Stimulated activated CD8-positive, alpha-beta memory T cell treated with anti-CD3 and anti-CD28 coated beads, Interleukin-15, amount 100 ng/mL, for 48 hours (primary cell): ENCODE measurements at regions not wholly inside any gene's neighbourhood (a gene's known extent, or its start where the extent isn't known, plus 50 kb on each side); places are given as distances from the start of the nearest gene placed in this dataset.
"Not testable (repeated sequence)": the region's sequence is repeated elsewhere in the genome, so short reads cannot be mapped to it uniquely, and the experiment has no call there.

ENCODE experiments used
- DNase-seq, 2 donors: peaks; one replicate each; pipeline ENCODE4 v3.0.0-alpha.2; 2020; ENCODE audit warnings: low read depth in 2 of 2

DNA sequence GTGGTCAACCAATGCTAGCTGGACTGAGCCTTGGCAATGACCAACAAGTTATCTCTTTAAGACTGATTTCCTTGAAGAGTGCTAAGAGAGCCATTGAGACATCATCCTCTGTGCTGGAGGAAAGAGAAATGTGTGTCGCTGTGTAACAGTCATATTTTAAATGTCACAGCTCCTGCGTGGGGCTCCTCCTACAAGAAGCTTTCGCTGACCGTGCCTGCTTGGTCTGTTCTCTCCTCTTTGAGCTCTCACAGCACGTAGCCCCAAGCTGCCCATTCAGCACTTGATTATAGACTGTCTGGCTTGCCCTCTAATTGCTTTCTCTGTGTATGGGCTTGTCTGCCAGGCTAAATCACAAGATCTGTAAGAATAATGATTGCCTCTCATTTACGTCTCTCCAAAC is 221.3 kb downstream of the FOXD2 start:
- DNase-seq = no peak

DNA sequence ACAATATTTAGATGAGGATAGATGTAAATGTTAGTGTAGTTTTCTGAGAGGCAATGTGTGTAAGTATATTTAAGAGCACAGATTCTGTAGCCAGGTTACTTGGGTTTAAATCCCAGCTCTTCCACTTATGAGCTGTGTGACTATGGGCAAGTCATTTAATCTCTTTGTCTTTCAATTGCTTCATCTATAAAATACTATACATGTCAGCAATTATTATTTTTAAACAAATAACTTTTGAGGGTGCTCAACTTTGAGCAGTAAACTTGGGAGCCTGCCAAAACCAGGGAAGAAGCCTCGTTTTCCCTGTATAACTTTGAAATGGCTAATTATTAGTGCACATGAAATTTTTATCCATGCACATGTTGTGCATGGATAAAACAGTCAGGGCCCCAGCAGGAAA is 222.8 kb downstream of the FOXD2 start:
- DNase-seq = no peak

DNA sequence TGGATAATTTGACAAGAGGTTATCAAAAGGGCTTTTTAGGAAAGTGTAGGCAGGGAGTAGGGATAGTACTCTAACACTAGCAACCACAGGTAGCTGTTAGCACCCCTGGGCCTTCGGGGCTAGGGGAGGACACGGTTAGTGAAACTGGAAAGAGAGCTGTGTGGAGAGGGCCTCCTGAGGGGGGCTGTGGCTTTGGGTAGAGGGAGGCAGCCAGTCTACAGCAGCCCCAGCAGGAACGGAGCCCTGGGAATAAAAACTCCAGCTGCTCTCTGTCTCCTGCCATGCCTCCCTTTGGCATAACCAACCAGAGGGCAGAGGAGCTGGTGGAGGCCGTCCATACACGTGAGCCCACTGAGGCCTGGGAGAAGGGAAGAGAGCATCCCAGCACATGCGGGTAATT is 223.2 kb downstream of the FOXD2 start:
- DNase-seq = no peak

DNA sequence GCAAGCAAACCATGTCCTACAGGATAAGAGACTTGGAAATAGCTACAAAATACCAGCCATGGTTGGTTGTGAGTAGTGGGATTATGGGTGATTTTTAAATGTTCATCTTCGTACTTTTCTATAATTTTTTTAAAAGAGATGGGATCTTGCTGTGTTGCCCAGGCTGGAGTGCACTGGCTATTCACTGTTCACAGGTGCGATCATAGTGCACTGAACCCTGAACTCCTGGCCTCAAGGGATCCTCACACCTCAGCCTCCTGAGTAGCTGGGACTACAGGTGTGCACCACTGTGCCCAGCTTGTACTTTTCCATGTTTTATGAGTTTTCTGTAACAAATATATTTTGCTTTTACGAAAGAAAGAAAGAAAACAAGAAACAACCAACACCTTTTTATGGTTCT is 224.2 kb downstream of the FOXD2 start:
- DNase-seq = no peak

DNA sequence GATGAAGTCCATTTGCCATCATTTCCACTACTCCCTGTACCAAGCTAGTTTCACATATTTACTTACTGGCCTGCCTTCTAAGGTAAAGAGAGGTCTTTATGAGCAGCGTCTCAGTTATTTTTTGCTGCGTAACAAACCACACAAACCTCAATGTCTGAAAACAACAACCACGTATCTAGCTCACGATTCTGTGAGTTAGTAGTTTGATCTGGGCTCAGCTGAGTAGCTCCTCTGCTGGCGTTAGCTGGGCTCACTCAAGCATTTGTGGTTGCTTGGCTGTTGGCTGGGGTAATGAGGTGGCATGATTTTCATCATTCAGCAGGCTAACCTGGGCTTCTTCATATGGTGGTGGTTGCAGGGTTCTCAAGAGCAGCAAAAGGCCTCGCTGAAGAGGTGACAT is 225.4 kb downstream of the FOXD2 start:
- DNase-seq = no peak

DNA sequence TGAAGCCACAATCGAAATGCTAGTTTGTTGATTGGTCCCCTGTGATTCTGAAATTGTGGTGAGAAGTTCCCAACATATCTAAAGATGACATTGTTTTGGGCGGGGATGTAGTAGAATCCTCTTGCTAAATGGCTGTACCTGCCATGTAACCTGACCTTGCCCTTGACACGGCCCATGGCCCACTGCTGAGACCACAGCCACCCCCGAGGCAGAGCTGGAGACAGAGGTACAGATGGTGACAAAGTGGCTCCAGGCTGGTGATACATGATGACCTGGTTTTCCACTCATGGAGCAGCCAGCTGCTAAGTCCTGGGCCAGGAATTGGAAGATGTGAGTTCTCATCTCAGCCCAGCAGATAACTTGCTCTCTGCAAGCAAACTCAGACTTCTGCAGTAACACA is 226.5 kb downstream of the FOXD2 start:
- DNase-seq = no peak

DNA sequence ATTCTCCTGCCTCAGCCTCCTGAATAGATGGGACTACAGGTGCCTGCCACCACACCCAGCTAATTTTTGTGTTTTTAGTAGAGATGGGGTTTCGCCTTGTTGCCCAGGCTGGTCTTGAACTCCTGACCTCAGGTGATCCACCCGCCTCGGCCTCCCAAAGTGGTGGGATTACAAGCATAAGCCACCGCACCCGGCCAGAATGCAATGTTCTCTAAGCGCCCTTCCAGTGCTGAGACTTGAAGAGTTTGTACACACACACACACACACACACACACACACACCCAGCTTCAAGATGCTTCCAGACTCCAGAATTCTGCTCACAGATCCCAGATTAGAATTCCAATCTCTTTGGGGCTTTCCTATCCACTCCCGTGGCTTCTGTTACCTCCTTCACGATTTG is 227.1 kb downstream of the FOXD2 start:
- DNase-seq = not testable (repeated sequence)

DNA sequence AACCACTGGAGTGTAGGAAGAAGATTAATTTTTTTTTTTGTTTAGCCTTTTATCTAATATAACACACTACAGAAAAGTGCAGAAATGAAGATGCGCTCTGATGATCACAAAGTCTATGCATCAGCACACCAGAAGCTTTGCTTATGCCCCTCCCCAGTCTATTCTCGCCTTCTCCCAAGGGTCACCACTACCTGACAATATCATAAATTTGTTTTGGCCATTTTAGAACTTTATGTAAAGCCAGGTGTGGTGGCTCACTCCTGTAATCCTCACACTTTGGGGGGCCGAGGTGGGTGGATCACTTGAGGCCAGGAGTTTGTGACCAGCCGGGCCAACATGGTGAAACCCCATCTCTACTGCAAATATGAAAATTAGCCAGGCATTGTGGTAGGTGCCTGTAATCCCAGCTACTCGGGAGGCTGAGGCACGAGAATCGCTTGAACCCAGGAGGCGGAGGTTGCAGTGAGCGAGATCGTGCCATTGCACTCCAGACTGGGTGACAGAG is 231.3 kb downstream of the FOXD2 start:
- DNase-seq = no peak

DNA sequence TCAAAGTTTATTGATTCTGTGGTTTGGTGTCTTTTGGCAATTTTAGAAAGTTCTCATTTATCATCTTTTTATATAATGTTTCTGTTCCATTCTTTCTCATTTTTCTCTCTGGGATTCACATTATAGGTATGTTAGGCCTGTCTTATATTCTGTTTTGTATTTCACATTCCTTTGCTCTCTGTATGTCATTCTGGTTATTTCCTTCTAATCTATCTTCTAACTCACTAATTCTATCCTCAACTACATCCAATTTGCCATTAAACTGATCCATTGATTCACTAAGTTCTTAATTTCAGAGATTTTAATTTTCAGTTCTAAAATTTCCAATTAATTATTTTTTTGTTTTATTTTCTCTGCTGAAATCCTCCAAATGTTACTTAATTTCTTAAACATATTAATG is 234.8 kb downstream of the FOXD2 start:
- no peak for DNase-seq

DNA sequence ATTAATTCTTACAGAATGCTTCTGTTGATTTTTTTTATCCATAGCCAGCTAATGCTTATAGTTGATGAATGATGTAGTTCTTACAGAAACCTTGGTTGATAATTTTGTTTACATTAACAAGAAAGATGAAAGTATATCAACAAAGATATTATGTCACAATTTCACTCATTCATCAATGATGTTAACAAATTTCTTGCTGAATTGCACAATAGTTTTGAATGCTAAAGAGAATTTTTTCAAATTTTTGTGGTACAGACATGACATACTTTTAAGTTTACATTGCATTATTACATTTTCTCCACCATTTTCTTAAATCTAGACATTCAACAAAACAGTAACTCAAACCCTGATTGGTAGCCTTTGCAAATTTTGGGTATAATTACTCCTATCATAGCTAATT is 236.3 kb downstream of the FOXD2 start:
- no peak for DNase-seq

DNA sequence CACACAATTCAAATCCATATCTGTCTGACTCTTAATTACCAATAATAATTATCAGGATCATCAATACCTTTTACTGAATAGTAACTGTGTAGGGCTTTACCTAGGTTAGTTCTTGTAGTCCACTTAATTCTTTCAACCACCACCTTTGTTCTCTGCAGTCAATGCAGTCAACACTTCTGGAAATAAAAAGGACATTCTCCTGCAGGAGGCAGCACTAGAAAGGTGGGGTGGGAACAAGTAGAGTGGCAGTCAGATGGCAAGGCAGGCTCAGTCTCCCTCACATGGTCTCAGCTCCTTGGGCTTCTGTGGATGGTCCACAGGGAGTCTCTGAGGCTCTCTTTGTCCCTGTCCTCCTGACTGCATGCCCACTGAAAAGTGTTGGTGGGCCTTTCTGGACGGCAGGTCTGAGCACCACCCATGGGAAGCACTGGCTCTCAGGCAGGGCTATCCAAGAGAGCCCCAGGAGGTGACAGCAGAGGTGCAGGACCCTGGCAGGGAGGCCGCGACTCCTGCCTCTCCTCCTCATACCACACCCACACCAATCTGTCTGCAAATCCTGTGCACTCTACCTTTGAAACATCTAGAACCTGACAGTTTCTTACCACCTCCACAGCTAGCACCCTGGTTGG is 237.3 kb downstream of the FOXD2 start:
- no peak for DNase-seq

DNA sequence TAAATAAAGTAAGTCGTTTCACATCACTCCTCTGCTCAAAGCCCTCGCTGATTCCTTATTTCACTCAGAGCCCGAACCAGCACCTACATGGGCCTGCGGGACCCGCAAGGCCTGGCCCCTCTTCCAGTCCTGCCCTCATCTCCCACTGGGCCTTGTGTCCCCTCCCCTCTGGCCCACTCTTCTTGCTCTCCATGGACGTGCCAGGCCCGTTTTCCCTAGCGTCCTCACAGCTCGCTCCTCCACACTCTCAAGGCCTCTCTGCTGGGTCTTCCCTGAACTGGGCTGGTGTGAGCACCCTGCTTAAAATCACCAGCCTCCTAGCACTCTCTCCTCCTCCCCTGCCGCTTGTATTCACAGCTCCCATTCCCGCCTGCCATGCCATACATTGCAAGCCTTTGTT is 237.9 kb downstream of the FOXD2 start:
- DNase-seq = no peak

DNA sequence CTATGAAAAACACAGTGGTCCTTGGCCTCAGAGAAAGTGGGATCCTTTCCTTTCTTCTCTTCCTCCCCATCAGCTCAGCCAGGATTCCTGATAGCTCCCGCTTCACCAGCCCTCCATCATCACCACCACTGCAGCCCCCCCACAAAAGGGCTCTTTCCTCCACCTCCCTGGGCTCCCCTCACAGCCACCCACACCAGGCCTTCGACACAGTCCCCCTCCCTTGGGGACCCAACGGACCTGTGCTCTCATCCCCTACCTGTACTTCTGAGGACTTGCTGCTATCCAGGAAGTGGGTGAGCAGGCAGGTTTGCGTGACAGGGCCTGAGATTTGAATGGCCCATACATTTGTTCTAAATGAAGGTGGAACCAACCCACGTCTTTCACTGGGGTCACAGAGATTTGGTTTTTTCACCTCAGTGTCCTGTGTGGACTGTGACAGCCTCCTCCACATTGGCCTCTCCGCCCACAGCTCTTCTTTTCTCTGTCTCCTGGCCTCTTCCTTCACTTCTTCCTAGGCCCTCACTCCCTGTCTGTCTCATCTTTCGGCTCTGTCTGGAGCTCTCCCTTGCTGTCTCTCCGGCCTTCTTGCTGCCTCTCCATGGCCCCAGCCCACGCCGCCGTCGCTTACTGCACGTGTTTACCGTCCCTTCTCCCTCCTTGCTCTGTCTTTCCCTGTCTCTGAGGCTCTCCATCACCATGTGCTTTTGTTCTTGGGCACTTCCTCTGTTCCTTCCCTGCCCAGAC is 238.6 kb downstream of the FOXD2 start:
- DNase-seq = no peak

DNA sequence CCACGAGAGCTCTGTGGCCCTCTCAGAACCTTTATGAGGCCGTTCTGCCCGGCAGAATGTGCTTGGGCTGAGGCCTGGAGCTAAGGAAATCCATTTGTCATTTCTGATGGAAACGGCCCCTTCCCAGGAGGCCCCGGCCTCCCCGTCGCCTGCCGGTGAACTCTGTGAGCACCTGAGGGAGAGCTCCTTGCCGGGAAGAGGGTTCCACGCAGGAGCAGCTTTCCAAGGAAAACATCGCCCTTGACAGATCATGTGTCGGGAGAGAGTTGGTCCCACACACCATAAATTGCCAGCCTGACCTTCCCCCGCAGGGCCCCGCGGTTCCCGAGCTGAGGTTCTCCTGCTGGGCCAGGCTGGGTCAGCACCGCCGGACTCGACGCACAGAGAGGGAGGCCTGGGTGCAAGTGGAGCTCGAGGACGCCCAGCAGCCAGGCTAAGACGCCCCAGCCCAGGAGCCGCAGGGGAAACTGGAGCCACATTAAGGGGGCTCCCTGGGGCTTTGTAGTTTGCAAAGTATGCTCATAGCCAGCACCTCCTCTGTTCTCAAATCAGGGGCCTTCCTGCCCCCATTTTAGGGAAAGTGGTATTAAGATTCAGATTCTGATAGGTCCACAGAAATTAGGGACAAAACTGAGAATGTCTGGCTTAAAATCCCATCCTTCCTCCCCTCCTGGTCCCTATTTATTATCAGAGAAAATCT is 239.5 kb downstream of the FOXD2 start:
- no peak for DNase-seq

DNA sequence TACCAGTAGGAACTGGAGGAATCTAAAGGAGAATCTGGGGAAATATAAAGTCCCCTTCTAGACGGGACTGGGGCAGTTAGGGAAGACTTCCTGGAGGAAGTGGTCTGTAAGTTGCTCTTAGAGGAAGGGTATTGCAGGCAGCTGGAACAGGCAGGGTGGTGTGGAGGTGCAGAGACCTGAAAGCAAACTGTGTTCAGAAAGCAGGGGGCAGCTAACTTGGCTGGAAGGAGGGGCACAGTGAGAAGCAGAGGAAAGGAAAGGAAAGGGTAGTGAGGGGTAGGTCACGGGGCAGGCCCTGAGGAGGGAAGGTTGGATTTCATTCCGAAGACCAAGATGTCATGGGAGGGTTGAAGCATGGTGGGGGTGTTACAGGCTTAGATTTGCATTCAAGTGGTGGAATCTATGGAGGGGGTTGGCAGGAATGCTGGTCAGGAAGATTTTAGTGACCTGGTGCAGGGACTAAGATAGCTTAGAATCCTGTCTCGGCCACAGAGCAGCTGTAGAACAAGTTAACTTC is 240.7 kb downstream of the FOXD2 start:
- DNase-seq = no peak

DNA sequence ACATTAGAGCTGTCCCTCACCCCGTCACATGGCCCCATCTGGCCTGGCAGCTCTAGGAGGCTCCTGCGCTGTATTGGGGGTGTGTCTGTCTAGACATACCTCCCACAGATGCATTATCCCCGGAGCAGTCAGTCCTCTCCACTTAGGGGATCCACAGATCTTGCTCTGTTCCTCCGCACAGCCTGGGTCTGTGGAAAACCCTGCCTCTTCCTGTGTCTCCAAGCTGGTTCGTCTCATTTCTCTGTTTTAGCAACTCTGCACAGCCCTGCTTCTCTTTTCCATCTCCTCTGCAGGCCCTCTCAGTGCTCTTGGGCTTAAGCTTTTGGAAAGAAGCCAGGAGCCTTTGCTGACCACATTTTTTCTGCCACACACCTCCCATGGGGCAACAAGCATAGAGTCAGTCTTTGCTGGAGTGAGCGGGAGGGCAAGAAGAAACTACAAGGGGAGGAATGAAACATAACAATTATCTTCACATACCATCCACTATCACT is 241.5 kb downstream of the FOXD2 start:
- DNase-seq = no peak

DNA sequence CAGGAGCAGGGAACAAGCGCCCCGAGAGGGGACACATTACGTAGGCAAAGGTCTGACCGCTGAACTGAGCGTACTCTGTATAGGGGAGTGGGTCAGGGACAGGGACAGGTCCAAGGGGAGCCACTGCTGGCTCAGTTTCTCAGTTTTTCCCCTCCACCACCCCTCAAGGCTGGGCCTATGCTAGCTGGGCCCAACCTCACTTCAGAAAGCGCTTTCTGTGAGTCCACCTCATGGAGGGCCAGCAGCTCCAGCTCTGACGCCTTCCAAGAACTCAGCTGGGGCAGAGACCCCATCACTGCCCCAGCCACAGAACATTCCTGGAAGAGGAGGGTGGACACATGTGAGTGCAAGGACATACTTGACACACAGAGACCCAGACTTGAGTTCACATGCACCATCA is 242.0 kb downstream of the FOXD2 start:
- no peak for DNase-seq

DNA sequence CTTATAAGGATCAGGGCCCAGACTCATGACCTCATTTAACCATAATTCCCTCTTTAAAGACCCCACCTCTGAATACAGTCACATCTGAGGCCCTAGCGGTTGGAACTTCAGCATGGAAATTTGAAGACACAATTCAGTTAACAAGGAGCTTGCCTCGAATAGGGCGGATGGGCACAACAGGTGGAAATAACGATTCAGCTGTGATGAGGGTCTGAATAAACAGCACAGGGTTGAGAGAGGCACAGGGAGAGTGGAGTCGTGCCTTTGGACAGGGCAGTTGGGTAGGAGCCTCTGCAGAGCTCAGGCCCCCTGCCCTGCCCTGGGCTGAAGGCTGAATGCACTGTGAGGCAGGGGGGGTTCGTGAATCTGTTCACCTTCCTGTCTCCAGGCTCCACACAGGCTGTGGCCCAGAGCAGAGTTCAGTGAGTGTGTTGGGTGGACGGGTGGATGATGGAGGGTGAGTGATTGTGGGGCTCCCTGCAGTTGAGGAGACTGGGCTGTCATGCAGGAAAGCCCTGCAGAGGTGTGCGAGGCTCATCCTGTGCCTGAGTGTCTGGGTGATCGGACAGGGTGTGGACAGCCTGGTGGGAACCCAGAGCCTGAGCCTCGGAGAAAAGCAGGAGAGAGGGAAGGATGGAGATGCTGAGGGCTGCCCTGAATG is 243.1 kb downstream of the FOXD2 start:
- DNase-seq = no peak

DNA sequence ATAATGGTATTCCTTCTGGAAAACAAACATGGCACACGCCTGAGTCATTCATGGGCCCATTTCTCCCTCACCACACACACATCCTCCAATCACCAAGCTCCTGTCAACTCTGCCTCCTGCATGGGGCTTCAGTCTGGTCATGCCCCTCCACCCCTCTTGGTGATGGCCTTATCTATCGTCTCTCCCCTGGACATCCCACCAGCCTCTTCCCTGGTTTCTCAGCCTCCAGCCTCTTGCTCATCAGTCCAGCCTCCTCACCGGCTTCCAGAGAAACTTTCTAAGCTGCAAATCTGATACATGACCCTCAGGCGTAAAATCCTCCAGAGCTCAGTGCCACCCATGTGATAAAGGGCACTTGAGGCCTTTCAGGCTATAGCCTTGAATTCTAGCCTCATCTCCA is 243.9 kb downstream of the FOXD2 start:
- no peak for DNase-seq

DNA sequence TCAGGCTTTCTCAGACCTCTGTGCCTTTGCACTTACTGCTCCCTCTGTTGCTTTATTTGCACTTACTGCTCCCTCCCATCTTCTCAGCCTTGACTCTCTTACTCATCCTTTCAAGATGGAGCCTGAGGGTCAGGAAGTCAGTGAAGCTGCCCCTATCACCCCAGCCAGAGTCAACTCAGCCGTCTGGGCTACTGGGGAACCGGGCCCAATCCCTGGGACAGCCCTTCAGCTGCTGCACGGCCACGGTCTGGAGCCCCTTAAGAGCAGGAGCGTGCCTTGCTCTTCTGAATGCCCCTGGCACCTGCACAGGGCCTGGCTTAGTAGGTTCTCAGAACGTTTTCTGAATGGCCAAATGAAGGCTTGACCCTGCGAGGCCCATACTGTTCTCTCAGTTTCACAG is 244.4 kb downstream of the FOXD2 start:
- no peak for DNase-seq

DNA sequence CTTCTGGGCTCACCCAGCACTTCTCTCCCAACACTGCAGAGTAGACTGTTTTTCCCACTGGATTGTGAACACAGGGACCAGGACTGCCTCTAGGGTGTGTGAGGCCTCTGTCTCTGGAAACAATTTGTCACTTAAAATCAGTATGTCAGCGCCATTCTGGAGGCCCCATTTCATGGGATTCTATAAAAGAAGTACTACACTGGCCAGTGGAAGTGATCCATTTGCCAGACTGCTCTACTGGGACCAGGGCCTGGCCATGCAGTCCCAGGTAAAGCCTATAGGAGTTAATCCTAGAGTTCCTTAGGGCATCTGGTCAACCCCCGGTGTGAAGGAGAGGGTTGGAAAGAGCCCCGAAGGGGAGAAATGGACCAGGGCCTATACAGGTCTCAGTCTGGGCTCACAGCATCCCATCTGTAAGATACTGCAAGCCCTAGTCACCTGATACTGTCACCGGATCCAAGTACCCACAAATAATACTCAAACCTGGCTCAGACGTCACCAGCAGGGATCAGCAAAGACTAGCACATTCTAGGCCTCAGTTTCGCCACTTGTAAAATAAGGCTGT is 245.0 kb downstream of the FOXD2 start:
- DNase-seq = no peak

DNA sequence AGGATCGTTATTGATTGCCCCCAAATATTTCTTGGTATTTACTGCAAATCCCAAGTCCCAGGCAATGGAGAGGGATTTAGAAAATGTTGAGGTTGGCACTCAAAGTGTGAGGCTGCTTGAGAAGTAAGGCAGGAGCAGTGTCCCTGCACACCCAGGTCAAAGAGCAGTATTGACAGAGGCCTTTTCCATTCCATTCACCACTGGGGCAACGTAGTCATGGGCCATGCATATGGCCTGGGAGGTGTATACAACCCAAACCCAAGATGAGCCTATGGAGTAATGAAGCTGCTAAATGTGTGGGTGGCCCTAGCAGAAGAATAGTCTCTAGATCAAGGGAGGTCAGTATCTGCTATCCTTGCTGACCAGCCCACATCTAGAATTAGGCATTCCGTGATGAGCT is 245.6 kb downstream of the FOXD2 start:
- no peak for DNase-seq
